ENCODE measurements at regions not wholly inside any gene's neighbourhood (a gene's known extent, or its start where the extent isn't known, plus 50 kb on each side); places are given as distances from the start of the nearest gene placed in this dataset.

DNA sequence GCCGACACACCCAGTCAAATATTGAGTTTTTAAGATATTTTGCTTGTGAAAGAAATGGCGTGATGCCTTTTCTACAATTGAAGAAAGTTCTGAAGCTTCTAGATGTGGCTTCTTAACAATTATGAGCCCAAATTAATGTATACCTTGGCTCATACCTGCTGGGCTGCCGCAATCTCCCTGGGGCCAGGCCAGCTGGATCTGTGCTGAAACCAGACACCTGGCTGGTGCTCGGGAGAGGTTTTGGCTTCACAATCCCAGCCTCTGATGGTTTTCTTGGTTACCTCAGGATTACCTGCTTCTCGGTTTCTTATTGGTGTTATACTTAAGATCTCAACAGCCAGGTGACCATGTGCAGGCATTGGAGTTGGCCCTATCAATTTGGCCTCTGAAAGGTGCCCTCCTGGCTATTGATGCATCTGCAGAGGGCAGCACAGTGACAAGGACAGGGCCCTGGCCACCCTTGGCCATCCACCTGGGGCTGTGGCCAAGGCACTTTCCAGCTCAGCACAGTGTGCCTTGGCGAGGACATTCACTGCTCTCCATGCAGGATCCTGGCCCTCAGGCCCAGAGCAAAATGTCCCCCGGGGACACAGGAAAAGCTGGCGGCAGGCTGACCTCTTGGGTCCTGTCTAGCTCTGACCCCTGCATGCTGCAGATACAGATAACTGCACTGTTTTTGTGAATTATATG is 305.0 kb downstream of the ZNF536 start:
- Histone ChIP-seq H3K9me3 (replicated peaks in 1 of 2; ENCODE audit: control insufficient read depth in 1 of 2, insufficient read depth in 1 of 2, low read length in 2 of 2) (no peaks in the 10 kb centered on the region), H3K27me3 (ENCODE audit: control insufficient read depth in 2 of 2, insufficient read depth in 2 of 2, low read length in 2 of 2) (no peaks in the 10 kb centered on the region), H3K9ac (ENCODE audit: insufficient read depth, low read length, poor library complexity, severe bottlenecking) (no peak overlapping the region), H4K20me1 (ENCODE audit: insufficient read depth, low read length) (no peaks in the 10 kb centered on the region), H3K4me1 (ENCODE audit: control insufficient read depth in 1 of 2, insufficient read depth in 2 of 2, low read length in 2 of 2) (no peaks in the 10 kb centered on the region), H3K36me3 (replicated peaks in 1 of 2; ENCODE audit: control insufficient read depth in 1 of 2, insufficient read depth in 2 of 2, low read length in 2 of 2) (no peaks in the 10 kb centered on the region), H3K4me3 (replicated peaks in 1 of 3; ENCODE audit: low read depth in 2 of 3, low read length in 3 of 3) (no peak overlapping the region), H3K27ac (ENCODE audit: low read depth in 1 of 2, low read length in 2 of 2) (no peak overlapping the region), H3K4me2 (replicated peaks; ENCODE audit: extremely low read depth, low read length, poor library complexity, severe bottlenecking) (no peak overlapping the region), H2AFZ (ENCODE audit: insufficient read depth, low read depth, low read length, poor library complexity, severe bottlenecking) (no peak overlapping the region), H3K79me2 (ENCODE audit: insufficient read depth, low read length) (no peaks in the 10 kb centered on the region)
- H3K4me3 Mint-ChIP-seq = no peak overlapping the region
- peaks cover 10 to 12% (median 10%) of the 10 kb centered on the region in 3 donors for H3K27me3 Mint-ChIP-seq (ENCODE audit: low read depth in 3 of 3)
- TF ChIP-seq, protein P1, sequence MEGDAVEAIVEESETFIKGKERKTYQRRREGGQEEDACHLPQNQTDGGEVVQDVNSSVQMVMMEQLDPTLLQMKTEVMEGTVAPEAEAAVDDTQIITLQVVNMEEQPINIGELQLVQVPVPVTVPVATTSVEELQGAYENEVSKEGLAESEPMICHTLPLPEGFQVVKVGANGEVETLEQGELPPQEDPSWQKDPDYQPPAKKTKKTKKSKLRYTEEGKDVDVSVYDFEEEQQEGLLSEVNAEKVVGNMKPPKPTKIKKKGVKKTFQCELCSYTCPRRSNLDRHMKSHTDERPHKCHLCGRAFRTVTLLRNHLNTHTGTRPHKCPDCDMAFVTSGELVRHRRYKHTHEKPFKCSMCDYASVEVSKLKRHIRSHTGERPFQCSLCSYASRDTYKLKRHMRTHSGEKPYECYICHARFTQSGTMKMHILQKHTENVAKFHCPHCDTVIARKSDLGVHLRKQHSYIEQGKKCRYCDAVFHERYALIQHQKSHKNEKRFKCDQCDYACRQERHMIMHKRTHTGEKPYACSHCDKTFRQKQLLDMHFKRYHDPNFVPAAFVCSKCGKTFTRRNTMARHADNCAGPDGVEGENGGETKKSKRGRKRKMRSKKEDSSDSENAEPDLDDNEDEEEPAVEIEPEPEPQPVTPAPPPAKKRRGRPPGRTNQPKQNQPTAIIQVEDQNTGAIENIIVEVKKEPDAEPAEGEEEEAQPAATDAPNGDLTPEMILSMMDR (IDR thresholded peaks at IDR 0.05) = no peak
- H3K27ac Mint-ChIP-seq = no peak overlapping the region
- intact Hi-C loops (cut with micrococcal nuclease) = no loop called here
- DNase-seq = no peak
- no peaks in the 10 kb centered on the region for H3K4me1 Mint-ChIP-seq
- 89% methylated on average over 6 of the region's 8 CpGs for WGBS (ENCODE audit: insufficient coverage)
- H3K9me3 Mint-ChIP-seq = no peaks in the 10 kb centered on the region
- H3K36me3 Mint-ChIP-seq = no peaks in the 10 kb centered on the region

DNA sequence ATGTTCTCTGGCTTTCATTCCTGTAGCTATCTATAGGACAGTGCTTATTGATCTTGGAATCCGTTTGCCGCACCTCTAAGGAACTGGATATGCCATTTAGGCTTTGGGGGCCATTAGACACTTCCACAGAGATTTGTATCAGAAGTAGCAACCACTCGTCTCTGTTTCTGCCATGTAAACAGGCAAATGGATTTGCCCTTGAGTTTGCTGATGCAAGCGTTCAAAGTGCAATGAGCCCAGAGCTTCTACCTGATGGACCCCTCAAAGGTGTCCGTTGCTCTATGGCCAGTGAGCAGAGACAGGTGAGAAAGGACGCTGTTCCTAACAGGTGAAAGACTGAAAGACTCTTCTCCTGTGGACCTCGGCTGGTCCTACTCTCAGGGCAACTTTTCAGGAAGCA is 302.9 kb downstream of the ZNF536 start:
- Mint-ChIP-seq H3K27me3 (ENCODE audit: low read depth in 3 of 3) (peaks cover 5 to 15% (median 9%) of the 10 kb centered on the region in 3 donors), H3K36me3 (no peaks in the 10 kb centered on the region), H3K4me1 (no peaks in the 10 kb centered on the region), H3K27ac (no peak overlapping the region), H3K4me3 (no peak overlapping the region), H3K9me3 (no peaks in the 10 kb centered on the region)
- Histone ChIP-seq H3K4me1 (ENCODE audit: control insufficient read depth in 1 of 2, insufficient read depth in 2 of 2, low read length in 2 of 2) (no peaks in the 10 kb centered on the region), H3K27ac (ENCODE audit: low read depth in 1 of 2, low read length in 2 of 2) (no peak overlapping the region), H4K20me1 (ENCODE audit: insufficient read depth, low read length) (no peaks in the 10 kb centered on the region), H3K9ac (ENCODE audit: insufficient read depth, low read length, poor library complexity, severe bottlenecking) (no peak overlapping the region), H3K4me3 (replicated peaks in 1 of 3; ENCODE audit: low read depth in 2 of 3, low read length in 3 of 3) (no peak overlapping the region), H3K36me3 (replicated peaks in 1 of 2; ENCODE audit: control insufficient read depth in 1 of 2, insufficient read depth in 2 of 2, low read length in 2 of 2) (no peaks in the 10 kb centered on the region), H3K27me3 (ENCODE audit: control insufficient read depth in 2 of 2, insufficient read depth in 2 of 2, low read length in 2 of 2) (no peaks in the 10 kb centered on the region), H3K4me2 (replicated peaks; ENCODE audit: extremely low read depth, low read length, poor library complexity, severe bottlenecking) (no peak overlapping the region), H2AFZ (ENCODE audit: insufficient read depth, low read depth, low read length, poor library complexity, severe bottlenecking) (no peak overlapping the region), H3K79me2 (ENCODE audit: insufficient read depth, low read length) (no peaks in the 10 kb centered on the region), H3K9me3 (replicated peaks in 1 of 2; ENCODE audit: control insufficient read depth in 1 of 2, insufficient read depth in 1 of 2, low read length in 2 of 2) (no peaks in the 10 kb centered on the region)
- WGBS (ENCODE audit: insufficient coverage) = 80% methylated on average over 7 of the region's 7 CpGs
- intact Hi-C loops (cut with micrococcal nuclease) = no loop called here
- DNase-seq = no peak
- TF ChIP-seq, protein P1 (IDR thresholded peaks at IDR 0.05) = no peak
